ENCODE measurements at regions not wholly inside any gene's neighbourhood (a gene's known extent, or its start where the extent isn't known, plus 50 kb on each side); places are given as distances from the start of the nearest gene placed in this dataset.
"Not testable (repeated sequence)": the region's sequence is repeated elsewhere in the genome, so short reads cannot be mapped to it uniquely, and the experiment has no call there.

- Histone ChIP-seq H3K9me3 (ENCODE audit: control insufficient read depth in 2 of 2, insufficient read depth in 1 of 2, low read depth in 1 of 2, low read length in 1 of 2) (no peaks in the 10 kb centered on the region), H3K27ac (ENCODE audit: low read depth in 2 of 2, low read length in 1 of 2) (no peak overlapping the region), H3K36me3 (ENCODE audit: control insufficient read depth in 2 of 2, insufficient read depth in 2 of 2, low read length in 1 of 2) (no peaks in the 10 kb centered on the region), H3K27me3 (ENCODE audit: control insufficient read depth in 1 of 2, insufficient read depth in 2 of 2, low read length in 2 of 2) (no peaks in the 10 kb centered on the region), H3K4me3 (ENCODE audit: low read depth in 1 of 2, low read length in 2 of 2) (no peak overlapping the region), H3K4me1 (ENCODE audit: control insufficient read depth in 2 of 2, insufficient read depth in 2 of 2, low read length in 1 of 2) (no peaks in the 10 kb centered on the region)
- 65 to 72% methylated on average over 11 of the region's 11 CpGs for WGBS, 2 donors
Observed at GRCh38 chr13:111630406-111630805, 310.0 kb downstream of the TEX29 start.

- H3K36me3 ChIP-seq (ENCODE audit: control insufficient read depth in 2 of 2, insufficient read depth in 2 of 2, low read length in 1 of 2); H3K9me3 ChIP-seq (ENCODE audit: control insufficient read depth in 2 of 2, insufficient read depth in 1 of 2, low read depth in 1 of 2, low read length in 1 of 2); H3K4me1 ChIP-seq (ENCODE audit: control insufficient read depth in 2 of 2, insufficient read depth in 2 of 2, low read length in 1 of 2); H3K27me3 ChIP-seq (ENCODE audit: control insufficient read depth in 1 of 2, insufficient read depth in 2 of 2, low read length in 2 of 2); H3K27ac ChIP-seq (ENCODE audit: low read depth in 2 of 2, low read length in 1 of 2); H3K4me3 ChIP-seq (ENCODE audit: low read depth in 1 of 2, low read length in 2 of 2): not testable (repeated sequence)
- WGBS, 2 donors = 60 to 62% methylated on average over 5 of the region's 5 CpGs
Observed at GRCh38 chr13:111631271-111631670, 310.8 kb downstream of the TEX29 start.

GRCh38 chr13:111632906-111633305 lies 312.5 kb downstream of the TEX29 start:
- H3K9me3 ChIP-seq (ENCODE audit: control insufficient read depth in 2 of 2, insufficient read depth in 1 of 2, low read depth in 1 of 2, low read length in 1 of 2) = no peaks in the 10 kb centered on the region
- H3K36me3 ChIP-seq (ENCODE audit: control insufficient read depth in 2 of 2, insufficient read depth in 2 of 2, low read length in 1 of 2) = no peaks in the 10 kb centered on the region
- no peak overlapping the region for H3K27ac ChIP-seq (ENCODE audit: low read depth in 2 of 2, low read length in 1 of 2)
- no peaks in the 10 kb centered on the region for H3K4me1 ChIP-seq (ENCODE audit: control insufficient read depth in 2 of 2, insufficient read depth in 2 of 2, low read length in 1 of 2)
- WGBS, 2 donors = 35 to 38% methylated on average over 9 of the region's 9 CpGs
- H3K27me3 ChIP-seq (ENCODE audit: control insufficient read depth in 1 of 2, insufficient read depth in 2 of 2, low read length in 2 of 2) = no peaks in the 10 kb centered on the region
- no peak overlapping the region for H3K4me3 ChIP-seq (ENCODE audit: low read depth in 1 of 2, low read length in 2 of 2)

GRCh38 chr13:111633401-111633800 lies 313.0 kb downstream of the TEX29 start:
- no peak overlapping the region for H3K4me3 ChIP-seq (ENCODE audit: low read depth in 1 of 2, low read length in 2 of 2)
- H3K4me1 ChIP-seq (ENCODE audit: control insufficient read depth in 2 of 2, insufficient read depth in 2 of 2, low read length in 1 of 2) = no peaks in the 10 kb centered on the region
- 84 to 85% methylated on average over 4 of the region's 4 CpGs for WGBS, 2 donors
- no peaks in the 10 kb centered on the region for H3K36me3 ChIP-seq (ENCODE audit: control insufficient read depth in 2 of 2, insufficient read depth in 2 of 2, low read length in 1 of 2)
- H3K27ac ChIP-seq (ENCODE audit: low read depth in 2 of 2, low read length in 1 of 2) = no peak overlapping the region
- no peaks in the 10 kb centered on the region for H3K9me3 ChIP-seq (ENCODE audit: control insufficient read depth in 2 of 2, insufficient read depth in 1 of 2, low read depth in 1 of 2, low read length in 1 of 2)
- H3K27me3 ChIP-seq (ENCODE audit: control insufficient read depth in 1 of 2, insufficient read depth in 2 of 2, low read length in 2 of 2) = no peaks in the 10 kb centered on the region

GRCh38 chr13:111634410-111634809 lies 314.0 kb downstream of the TEX29 start:
- Histone ChIP-seq H3K4me3 (ENCODE audit: low read depth in 1 of 2, low read length in 2 of 2) (no peak overlapping the region), H3K27ac (ENCODE audit: low read depth in 2 of 2, low read length in 1 of 2) (no peak overlapping the region), H3K27me3 (ENCODE audit: control insufficient read depth in 1 of 2, insufficient read depth in 2 of 2, low read length in 2 of 2) (no peaks in the 10 kb centered on the region), H3K36me3 (ENCODE audit: control insufficient read depth in 2 of 2, insufficient read depth in 2 of 2, low read length in 1 of 2) (no peaks in the 10 kb centered on the region), H3K9me3 (ENCODE audit: control insufficient read depth in 2 of 2, insufficient read depth in 1 of 2, low read depth in 1 of 2, low read length in 1 of 2) (no peaks in the 10 kb centered on the region), H3K4me1 (ENCODE audit: control insufficient read depth in 2 of 2, insufficient read depth in 2 of 2, low read length in 1 of 2) (no peaks in the 10 kb centered on the region)
- 80 to 81% methylated on average over 8 of the region's 8 CpGs for WGBS, 2 donors

- H3K4me1 ChIP-seq (ENCODE audit: control insufficient read depth in 2 of 2, insufficient read depth in 2 of 2, low read length in 1 of 2) = no peaks in the 10 kb centered on the region
- WGBS, 2 donors = 91% methylated on average over 9 of the region's 9 CpGs
- no peaks in the 10 kb centered on the region for H3K27me3 ChIP-seq (ENCODE audit: control insufficient read depth in 1 of 2, insufficient read depth in 2 of 2, low read length in 2 of 2)
- no peaks in the 10 kb centered on the region for H3K36me3 ChIP-seq (ENCODE audit: control insufficient read depth in 2 of 2, insufficient read depth in 2 of 2, low read length in 1 of 2)
- no peaks in the 10 kb centered on the region for H3K9me3 ChIP-seq (ENCODE audit: control insufficient read depth in 2 of 2, insufficient read depth in 1 of 2, low read depth in 1 of 2, low read length in 1 of 2)
- H3K27ac ChIP-seq (ENCODE audit: low read depth in 2 of 2, low read length in 1 of 2) = no peak overlapping the region
- H3K4me3 ChIP-seq (ENCODE audit: low read depth in 1 of 2, low read length in 2 of 2) = no peak overlapping the region
Observed at GRCh38 chr13:111636271-111636670, 315.8 kb downstream of the TEX29 start.

- 86 to 92% methylated on average over 11 of the region's 11 CpGs for WGBS, 2 donors
- no peak overlapping the region for H3K4me3 ChIP-seq (ENCODE audit: low read depth in 1 of 2, low read length in 2 of 2)
- no peaks in the 10 kb centered on the region for H3K4me1 ChIP-seq (ENCODE audit: control insufficient read depth in 2 of 2, insufficient read depth in 2 of 2, low read length in 1 of 2)
- no peak overlapping the region for H3K27ac ChIP-seq (ENCODE audit: low read depth in 2 of 2, low read length in 1 of 2)
- no peaks in the 10 kb centered on the region for H3K9me3 ChIP-seq (ENCODE audit: control insufficient read depth in 2 of 2, insufficient read depth in 1 of 2, low read depth in 1 of 2, low read length in 1 of 2)
- H3K27me3 ChIP-seq (ENCODE audit: control insufficient read depth in 1 of 2, insufficient read depth in 2 of 2, low read length in 2 of 2) = no peaks in the 10 kb centered on the region
- no peaks in the 10 kb centered on the region for H3K36me3 ChIP-seq (ENCODE audit: control insufficient read depth in 2 of 2, insufficient read depth in 2 of 2, low read length in 1 of 2)
Observed at GRCh38 chr13:111636804-111637203, 316.4 kb downstream of the TEX29 start.

GRCh38 chr13:111637365-111637764 lies 316.9 kb downstream of the TEX29 start:
- 90 to 93% methylated on average over 12 of the region's 12 CpGs for WGBS, 2 donors
- H3K27ac ChIP-seq (ENCODE audit: low read depth in 2 of 2, low read length in 1 of 2) = no peak overlapping the region
- no peaks in the 10 kb centered on the region for H3K9me3 ChIP-seq (ENCODE audit: control insufficient read depth in 2 of 2, insufficient read depth in 1 of 2, low read depth in 1 of 2, low read length in 1 of 2)
- no peak overlapping the region for H3K4me3 ChIP-seq (ENCODE audit: low read depth in 1 of 2, low read length in 2 of 2)
- no peaks in the 10 kb centered on the region for H3K27me3 ChIP-seq (ENCODE audit: control insufficient read depth in 1 of 2, insufficient read depth in 2 of 2, low read length in 2 of 2)
- H3K4me1 ChIP-seq (ENCODE audit: control insufficient read depth in 2 of 2, insufficient read depth in 2 of 2, low read length in 1 of 2) = no peaks in the 10 kb centered on the region
- H3K36me3 ChIP-seq (ENCODE audit: control insufficient read depth in 2 of 2, insufficient read depth in 2 of 2, low read length in 1 of 2) = no peaks in the 10 kb centered on the region

- H3K4me3 ChIP-seq (ENCODE audit: low read depth in 1 of 2, low read length in 2 of 2) = no peak overlapping the region
- no peaks in the 10 kb centered on the region for H3K4me1 ChIP-seq (ENCODE audit: control insufficient read depth in 2 of 2, insufficient read depth in 2 of 2, low read length in 1 of 2)
- H3K27ac ChIP-seq (ENCODE audit: low read depth in 2 of 2, low read length in 1 of 2) = no peak overlapping the region
- WGBS, 2 donors = 86 to 100% methylated on average over 1 of the region's 1 CpG
- no peaks in the 10 kb centered on the region for H3K9me3 ChIP-seq (ENCODE audit: control insufficient read depth in 2 of 2, insufficient read depth in 1 of 2, low read depth in 1 of 2, low read length in 1 of 2)
- no peaks in the 10 kb centered on the region for H3K27me3 ChIP-seq (ENCODE audit: control insufficient read depth in 1 of 2, insufficient read depth in 2 of 2, low read length in 2 of 2)
- no peaks in the 10 kb centered on the region for H3K36me3 ChIP-seq (ENCODE audit: control insufficient read depth in 2 of 2, insufficient read depth in 2 of 2, low read length in 1 of 2)
Observed at GRCh38 chr13:111638233-111638632, 317.8 kb downstream of the TEX29 start.

GRCh38 chr13:111639196-111639705 lies 318.8 kb downstream of the TEX29 start:
- Histone ChIP-seq H3K36me3 (ENCODE audit: control insufficient read depth in 2 of 2, insufficient read depth in 2 of 2, low read length in 1 of 2) (no peaks in the 10 kb centered on the region), H3K27me3 (ENCODE audit: control insufficient read depth in 1 of 2, insufficient read depth in 2 of 2, low read length in 2 of 2) (no peaks in the 10 kb centered on the region), H3K9me3 (ENCODE audit: control insufficient read depth in 2 of 2, insufficient read depth in 1 of 2, low read depth in 1 of 2, low read length in 1 of 2) (no peaks in the 10 kb centered on the region), H3K4me3 (ENCODE audit: low read depth in 1 of 2, low read length in 2 of 2) (no peak overlapping the region), H3K27ac (ENCODE audit: low read depth in 2 of 2, low read length in 1 of 2) (no peak overlapping the region), H3K4me1 (ENCODE audit: control insufficient read depth in 2 of 2, insufficient read depth in 2 of 2, low read length in 1 of 2) (no peaks in the 10 kb centered on the region)
- 74 to 80% methylated on average over 10 of the region's 10 CpGs for WGBS, 2 donors

Measured in esophagus (tissue), 2 donors.